Activated T-cell treated with anti-CD3 and anti-CD28 coated beads, Interleukin-2, amount 50 U/mL, for 24 hours (primary cell): ENCODE measurements at regions not wholly inside any gene's neighbourhood (a gene's known extent, or its start where the extent isn't known, plus 50 kb on each side); places are given as distances from the start of the nearest gene placed in this dataset.
"Not testable (repeated sequence)": the region's sequence is repeated elsewhere in the genome, so short reads cannot be mapped to it uniquely, and the experiment has no call there.

ENCODE experiments used
- DNase-seq: peaks from one replicate; pipeline ENCODE4 v3.0.0-alpha.2; 2020
- H3K27ac Mint-ChIP-seq: 2 replicates; pipeline ENCODE4 v1.8.0; 2020; ENCODE audit warnings: mild to moderate bottlenecking, mixed read lengths
- H3K27me3 Mint-ChIP-seq: 2 replicates; pipeline ENCODE4 v1.8.0; 2020; ENCODE audit warnings: mixed read lengths
- H3K36me3 Mint-ChIP-seq: 2 replicates; pipeline ENCODE4 v1.8.0; 2020; ENCODE audit warnings: low read depth, mixed read lengths
- H3K4me1 Mint-ChIP-seq: 2 replicates; pipeline ENCODE4 v1.8.0; 2020; ENCODE audit warnings: low read depth, mixed read lengths
- H3K4me3 Mint-ChIP-seq: 2 replicates; pipeline ENCODE4 v1.8.0; 2020; ENCODE audit warnings: mild to moderate bottlenecking, moderate library complexity, mixed read lengths
- H3K9me3 Mint-ChIP-seq: 2 replicates; pipeline ENCODE4 v1.8.0; 2020; ENCODE audit warnings: mixed read lengths

DNA sequence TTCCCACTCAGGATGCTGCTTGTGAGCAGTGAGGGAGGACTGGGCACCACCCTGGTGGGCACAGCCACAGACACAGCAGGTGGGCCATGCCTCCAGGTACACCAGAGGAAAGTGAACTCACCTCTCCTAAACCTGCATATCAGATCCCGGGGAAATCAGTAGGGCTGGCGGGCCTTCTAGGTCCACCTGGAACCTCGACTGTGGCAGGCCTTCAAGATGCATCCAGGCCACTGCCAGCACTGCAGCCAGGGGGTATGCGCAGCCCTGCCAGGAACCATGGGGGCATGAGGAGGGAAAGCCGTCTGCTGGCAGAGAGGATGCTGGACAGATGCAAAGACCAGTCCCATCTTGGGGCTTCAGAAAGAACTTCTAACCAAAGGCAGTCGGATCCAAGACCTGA is 270.6 kb upstream of the IRX4 start:
- Mint-ChIP-seq H3K27me3 (peaks cover 27% of the 10 kb centered on the region), H3K9me3 (no peaks in the 10 kb centered on the region), H3K4me3 (no peak overlapping the region), H3K36me3 (no peaks in the 10 kb centered on the region), H3K4me1 (no peaks in the 10 kb centered on the region), H3K27ac (no peak overlapping the region)
- no peak for DNase-seq

DNA sequence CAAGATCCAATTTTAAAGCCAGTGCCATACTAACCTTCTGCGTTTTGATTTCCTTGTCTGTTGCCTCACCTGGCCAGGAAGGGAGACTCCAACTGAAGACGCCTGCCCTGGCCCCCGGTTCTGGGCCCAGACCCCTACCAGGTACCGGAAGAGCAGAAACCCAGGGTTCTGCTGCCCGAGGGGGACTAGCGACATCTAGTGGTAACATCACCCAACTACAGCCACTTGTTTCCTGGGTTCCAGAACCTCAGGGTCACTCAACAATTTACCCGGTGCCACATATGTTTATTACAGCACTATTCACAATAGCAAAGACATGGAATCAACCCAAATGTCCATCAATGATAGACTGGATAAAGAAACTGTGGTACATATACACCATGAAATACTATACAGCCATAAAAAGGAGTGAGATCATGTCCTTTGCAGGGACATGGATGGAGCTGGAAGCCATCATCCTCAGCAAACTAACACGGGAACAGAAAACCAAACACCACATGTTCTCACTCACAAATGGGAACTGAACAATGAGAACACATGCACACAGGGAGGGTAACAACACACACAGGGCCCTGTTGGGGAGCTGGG is 268.7 kb upstream of the IRX4 start:
- H3K27ac Mint-ChIP-seq, H3K4me1 Mint-ChIP-seq, H3K36me3 Mint-ChIP-seq, H3K4me3 Mint-ChIP-seq, DNase-seq, H3K9me3 Mint-ChIP-seq: not testable (repeated sequence)
- H3K27me3 Mint-ChIP-seq: peaks cover 27% of the 10 kb centered on the region

DNA sequence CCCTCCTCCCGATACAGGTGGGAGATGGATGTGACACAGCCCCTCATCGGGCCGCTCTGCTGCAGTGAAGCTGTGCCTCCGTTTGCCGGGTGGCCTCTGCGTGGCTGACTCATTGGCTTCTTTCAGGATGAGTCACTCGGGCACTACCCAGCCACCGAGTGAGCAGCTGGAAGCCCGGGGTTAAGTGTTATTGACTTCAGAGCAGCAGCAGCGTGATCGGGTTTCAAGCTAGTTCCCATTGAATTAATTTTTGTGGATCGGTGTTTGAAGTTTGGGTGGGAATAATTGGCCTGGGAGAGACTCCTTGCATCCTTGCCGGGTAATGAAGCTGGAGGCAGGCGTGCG is 266.4 kb upstream of the IRX4 start:
- H3K4me1 Mint-ChIP-seq: no peaks in the 10 kb centered on the region
- no peak overlapping the region for H3K27ac Mint-ChIP-seq

DNA sequence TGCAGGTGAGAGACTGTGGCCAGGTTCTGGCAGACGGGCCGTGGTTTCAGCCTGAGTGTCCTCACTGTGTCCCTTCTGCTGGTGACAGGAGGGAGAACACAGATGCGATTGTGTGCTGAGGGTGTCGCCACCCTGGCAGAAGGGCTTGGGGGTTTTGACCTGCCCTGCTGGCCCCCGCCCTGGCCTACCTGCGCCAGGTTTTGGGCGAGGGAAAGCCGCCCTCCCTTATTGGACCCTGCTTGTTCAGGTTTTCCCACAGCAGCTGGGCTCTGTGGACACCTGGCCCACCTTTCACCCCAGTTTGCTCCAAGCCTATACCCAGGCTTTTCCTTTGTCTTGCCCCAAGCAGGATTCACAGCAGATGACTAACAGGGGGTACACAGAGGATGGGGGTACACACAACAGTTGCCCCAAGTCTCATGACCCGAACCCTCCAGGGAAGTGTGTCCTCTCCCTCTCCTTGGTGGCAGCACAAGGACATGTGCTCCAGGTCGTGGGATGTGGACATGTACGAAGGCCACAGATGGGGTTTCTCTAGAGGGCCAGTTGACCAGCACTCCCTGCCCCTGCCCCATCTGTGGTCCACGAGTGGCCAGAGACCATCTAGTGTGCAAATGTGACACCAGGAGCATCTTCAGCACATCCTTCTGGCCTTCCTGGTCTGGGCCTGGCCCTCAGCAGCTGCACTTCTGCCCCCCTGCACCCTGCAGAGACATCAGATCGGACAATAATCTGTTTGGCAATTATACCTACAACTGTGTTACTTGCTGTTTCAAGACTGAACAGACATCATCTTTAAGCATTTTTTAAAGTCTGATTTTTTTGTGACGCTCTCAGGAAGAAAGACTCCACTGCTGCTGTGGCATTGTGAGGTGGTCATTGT is 265.8 kb upstream of the IRX4 start:
- no peaks in the 10 kb centered on the region for H3K9me3 Mint-ChIP-seq
- no peak for DNase-seq
- peaks cover 31% of the 10 kb centered on the region for H3K27me3 Mint-ChIP-seq
- H3K27ac Mint-ChIP-seq: no peak overlapping the region
- H3K36me3 Mint-ChIP-seq: no peaks in the 10 kb centered on the region
- no peak overlapping the region for H3K4me3 Mint-ChIP-seq
- H3K4me1 Mint-ChIP-seq: no peaks in the 10 kb centered on the region

More for the DNA sequence above, 266.4 kb upstream of the IRX4 start:
- Mint-ChIP-seq H3K27me3 (peaks cover 27% of the 10 kb centered on the region), H3K36me3 (no peaks in the 10 kb centered on the region), H3K4me3 (no peak overlapping the region), H3K9me3 (no peaks in the 10 kb centered on the region)
- no peak for DNase-seq

DNA sequence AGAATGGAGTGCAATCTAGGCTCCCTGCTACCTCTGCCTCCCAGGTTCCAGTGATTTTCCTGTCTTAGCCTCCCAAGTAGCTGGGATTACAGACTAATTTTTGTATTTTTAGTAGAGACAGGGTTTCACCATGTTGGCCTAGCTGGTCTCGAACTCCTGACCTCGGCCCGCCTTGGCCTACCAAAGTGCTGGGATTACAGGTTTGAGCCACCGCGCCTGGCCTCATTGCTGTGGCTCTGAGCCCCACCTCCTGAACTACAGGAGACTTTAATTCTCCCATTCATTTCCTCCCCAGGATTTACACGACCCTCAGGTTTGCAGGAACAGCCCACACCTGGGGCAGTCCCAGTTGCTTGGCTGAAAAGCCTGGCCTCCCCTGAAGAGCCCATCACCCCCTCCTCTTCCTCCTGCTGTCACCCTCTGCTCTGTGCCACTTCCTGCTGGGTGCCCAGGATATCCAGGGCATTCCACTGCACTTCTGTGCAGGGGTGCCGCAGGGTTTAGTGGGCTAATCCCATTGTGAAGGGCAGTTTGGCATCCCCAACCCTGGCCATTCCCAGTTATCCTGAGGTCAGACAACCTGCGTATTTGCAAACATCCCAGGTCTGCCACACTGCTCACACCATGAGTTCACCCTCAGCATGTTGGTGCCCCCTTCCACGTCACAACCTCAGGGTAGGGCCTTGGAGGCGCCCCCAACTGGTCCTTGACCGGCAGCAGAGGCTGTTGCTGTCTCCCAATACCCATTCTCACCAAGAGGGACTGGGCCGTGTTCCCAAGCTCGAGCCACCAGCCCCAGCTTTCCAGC is 265.0 kb upstream of the IRX4 start:
- no peak overlapping the region for H3K4me3 Mint-ChIP-seq
- no peak for DNase-seq
- H3K27ac Mint-ChIP-seq: no peak overlapping the region

DNA sequence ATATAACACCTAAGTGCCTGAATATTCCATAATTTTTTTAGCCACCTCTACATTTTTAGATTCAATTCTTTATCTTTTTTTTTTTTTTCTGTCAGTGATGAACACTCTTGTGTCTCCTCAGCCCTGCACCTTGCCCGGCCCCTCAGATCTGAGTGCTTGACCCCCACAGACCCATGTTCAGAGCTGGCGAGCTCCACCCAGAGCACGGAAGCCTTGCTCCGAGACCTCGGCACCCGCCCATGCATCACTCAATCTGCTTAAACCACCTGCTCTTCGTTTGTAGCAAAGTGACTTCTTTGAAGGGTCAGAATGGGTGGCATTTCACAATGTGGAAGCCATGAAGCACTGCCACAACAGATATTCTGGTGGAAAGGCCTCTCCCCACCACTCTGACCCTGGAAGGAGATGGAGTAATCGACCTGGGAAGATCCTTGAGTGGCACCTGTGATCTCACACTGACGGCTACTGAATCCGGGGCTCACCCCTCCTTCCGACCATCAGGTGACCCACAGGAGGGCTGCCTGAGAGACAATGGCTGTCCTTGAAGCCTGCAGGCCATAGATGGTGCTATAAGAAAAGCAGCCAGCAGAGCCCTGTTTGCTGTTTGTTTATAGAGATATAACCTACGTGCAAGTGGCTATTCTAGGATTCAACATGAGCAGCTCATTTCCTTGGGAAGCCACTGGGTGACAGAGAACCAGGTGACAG is 261.1 kb upstream of the IRX4 start:
- Mint-ChIP-seq H3K27me3 (peaks cover 28% of the 10 kb centered on the region), H3K27ac (no peak overlapping the region), H3K4me3 (no peak overlapping the region), H3K9me3 (no peaks in the 10 kb centered on the region), H3K4me1 (no peaks in the 10 kb centered on the region), H3K36me3 (no peaks in the 10 kb centered on the region)
- DNase-seq: no peak

More for the DNA sequence above, 265.0 kb upstream of the IRX4 start:
- peaks cover 35% of the 10 kb centered on the region for H3K27me3 Mint-ChIP-seq
- H3K4me1 Mint-ChIP-seq: no peaks in the 10 kb centered on the region
- no peaks in the 10 kb centered on the region for H3K36me3 Mint-ChIP-seq
- no peaks in the 10 kb centered on the region for H3K9me3 Mint-ChIP-seq

GRCh38 chr5:2143088-2143487 is 260.4 kb upstream of the IRX4 start:
- Mint-ChIP-seq H3K36me3 (no peaks in the 10 kb centered on the region), H3K27me3 (peaks cover 28% of the 10 kb centered on the region), H3K27ac (no peak overlapping the region), H3K4me1 (no peaks in the 10 kb centered on the region), H3K9me3 (no peaks in the 10 kb centered on the region), H3K4me3 (no peak overlapping the region)
- DNase-seq: no peak

- Mint-ChIP-seq H3K27ac (no peak overlapping the region), H3K9me3 (no peaks in the 10 kb centered on the region), H3K36me3 (no peaks in the 10 kb centered on the region), H3K4me3 (no peak overlapping the region), H3K4me1 (no peaks in the 10 kb centered on the region), H3K27me3 (peaks cover 28% of the 10 kb centered on the region)
- DNase-seq: no peak
Observed at GRCh38 chr5:2142456-2142954, 259.8 kb upstream of the IRX4 start.

- DNase-seq: no peak
- Mint-ChIP-seq H3K36me3 (no peaks in the 10 kb centered on the region), H3K27ac (no peak overlapping the region), H3K4me3 (no peak overlapping the region), H3K27me3 (peaks cover 28% of the 10 kb centered on the region), H3K4me1 (peaks cover 2% of the 10 kb centered on the region), H3K9me3 (peaks cover 2% of the 10 kb centered on the region)
Observed at GRCh38 chr5:2141254-2142000, 258.7 kb upstream of the IRX4 start.

DNA sequence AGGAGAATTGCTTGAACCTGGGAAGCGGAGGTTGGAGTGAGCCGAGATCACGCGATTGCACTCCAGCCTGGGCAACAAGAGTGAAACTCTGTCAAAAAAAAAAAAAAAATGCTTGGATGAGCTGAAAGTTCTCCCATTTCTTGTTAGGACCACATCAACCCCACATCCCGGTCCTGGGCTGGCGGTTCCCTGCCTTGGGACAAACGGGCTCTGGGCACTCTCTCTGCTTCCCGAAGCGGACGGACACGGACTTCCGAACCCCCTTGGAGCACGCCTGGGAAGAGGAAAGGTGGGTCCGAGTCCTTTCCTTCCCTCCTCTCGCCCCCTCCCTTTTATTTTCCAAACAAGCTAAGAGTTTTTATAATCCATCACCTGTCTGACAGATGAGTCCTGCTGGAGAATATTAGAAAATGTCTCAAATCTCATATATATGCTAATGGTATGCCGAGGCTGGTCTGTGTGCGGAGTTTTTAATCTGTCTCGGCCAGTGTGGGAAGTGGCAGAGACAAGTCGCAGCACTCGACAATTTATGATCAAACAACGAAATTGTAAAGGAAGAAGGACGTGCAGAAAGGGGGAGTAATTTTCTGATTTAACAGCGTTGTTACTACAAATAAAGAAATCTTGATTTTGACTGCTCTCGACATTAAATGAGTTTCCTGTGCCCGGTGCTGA is 257.9 kb upstream of the IRX4 start:
- H3K27me3 Mint-ChIP-seq: peaks cover 28% of the 10 kb centered on the region
- H3K36me3 Mint-ChIP-seq: no peaks in the 10 kb centered on the region
- peaks cover 3% of the 10 kb centered on the region for H3K9me3 Mint-ChIP-seq
- no peak overlapping the region for H3K4me3 Mint-ChIP-seq
- DNase-seq: no peak
- no peak overlapping the region for H3K27ac Mint-ChIP-seq
- H3K4me1 Mint-ChIP-seq: peaks cover 3% of the 10 kb centered on the region

- Mint-ChIP-seq H3K27ac (no peak overlapping the region), H3K4me1 (peaks cover 3% of the 10 kb centered on the region), H3K36me3 (no peaks in the 10 kb centered on the region), H3K27me3 (peaks cover 28% of the 10 kb centered on the region), H3K9me3 (peaks cover 3% of the 10 kb centered on the region), H3K4me3 (no peak overlapping the region)
- DNase-seq: no peak
Observed at GRCh38 chr5:2139478-2139877, 256.8 kb upstream of the IRX4 start.

DNA sequence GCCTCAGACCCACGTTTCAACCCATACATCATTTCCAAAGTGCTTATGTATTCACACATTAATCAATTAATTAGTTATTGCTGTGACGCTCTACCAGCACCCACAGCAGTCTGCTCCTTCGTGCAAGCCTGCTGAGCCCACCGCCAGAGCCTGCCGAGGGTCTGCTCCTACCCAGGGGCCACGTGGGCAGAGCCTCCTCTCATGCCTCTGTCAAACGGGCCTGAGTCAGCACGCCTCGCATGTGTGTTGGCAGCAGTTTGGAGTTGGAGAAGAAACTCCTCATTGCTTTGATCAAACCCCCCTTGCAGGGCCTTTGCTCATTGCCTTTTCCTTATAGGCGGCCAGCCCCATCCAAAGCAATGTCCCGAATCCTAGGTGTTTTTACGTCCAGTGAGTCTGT is 256.2 kb upstream of the IRX4 start:
- Mint-ChIP-seq H3K36me3 (no peaks in the 10 kb centered on the region), H3K4me3 (no peak overlapping the region), H3K27me3 (peaks cover 28% of the 10 kb centered on the region), H3K27ac (no peak overlapping the region), H3K9me3 (peaks cover 3% of the 10 kb centered on the region), H3K4me1 (peaks cover 3% of the 10 kb centered on the region)
- DNase-seq: no peak

DNA sequence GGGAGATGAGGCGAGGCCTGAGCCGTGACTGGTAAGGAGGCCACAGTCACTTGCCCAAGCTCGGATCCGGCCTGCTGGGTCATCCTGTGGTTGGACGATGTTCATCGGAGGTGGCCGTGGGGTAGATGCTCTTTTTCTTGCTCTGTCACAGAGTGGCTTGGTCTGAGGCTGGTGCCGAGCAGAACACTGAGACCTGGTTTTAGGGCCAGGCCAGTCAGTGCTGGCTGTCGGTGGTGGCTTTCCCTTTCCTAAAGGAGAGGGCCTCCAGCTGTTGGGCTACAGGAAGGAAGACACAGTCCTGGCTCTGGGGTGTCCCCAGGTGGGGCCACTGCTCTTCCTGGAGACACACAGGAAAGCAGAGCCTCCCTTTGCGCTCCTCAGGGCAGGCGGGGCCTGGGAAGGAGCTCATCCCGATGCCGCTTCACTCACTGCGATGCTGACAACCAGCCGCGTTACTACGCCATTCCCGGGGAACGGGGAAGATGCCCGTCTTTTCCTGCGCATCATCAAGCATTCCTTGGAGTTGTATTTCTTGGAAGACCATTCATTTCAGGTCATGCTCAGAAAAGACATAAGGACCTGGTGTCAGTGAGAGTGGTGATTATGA is 254.8 kb upstream of the IRX4 start:
- Mint-ChIP-seq H3K4me1 (peaks cover 3% of the 10 kb centered on the region), H3K9me3 (peaks cover 3% of the 10 kb centered on the region), H3K4me3 (no peak overlapping the region), H3K36me3 (no peaks in the 10 kb centered on the region), H3K27ac (no peak overlapping the region), H3K27me3 (peaks cover 23% of the 10 kb centered on the region)
- DNase-seq: no peak
